ENCODE measurements at regions not wholly inside any gene's neighbourhood (a gene's known extent, or its start where the extent isn't known, plus 50 kb on each side); places are given as distances from the start of the nearest gene placed in this dataset.
"Not testable (repeated sequence)": the region's sequence is repeated elsewhere in the genome, so short reads cannot be mapped to it uniquely, and the experiment has no call there.

DNA sequence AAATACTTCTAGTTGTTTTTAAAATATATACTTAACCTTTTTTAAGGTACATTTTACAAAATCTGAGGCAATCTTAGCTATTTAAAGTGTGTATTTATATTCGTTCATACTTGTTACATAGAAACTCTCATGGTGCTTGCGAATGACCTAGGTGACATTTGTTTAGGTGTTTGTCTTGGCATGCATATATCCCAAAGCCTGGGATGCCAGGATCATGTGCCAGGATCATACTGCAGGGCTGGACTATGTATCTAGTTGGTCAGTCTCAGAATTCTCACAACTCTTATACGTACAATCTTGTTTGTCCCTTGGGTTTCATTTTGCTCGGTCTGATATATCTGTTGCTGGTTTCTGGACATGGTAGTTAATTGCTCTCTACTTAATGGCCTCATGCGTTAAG, 109.9 kb upstream of the WIPF3 start:
- H2BK20ac ChIP-seq (ENCODE audit: low read length); H3K9ac ChIP-seq (replicated peaks in 1 of 4; ENCODE audit: extremely low read depth in 1 of 4, low read depth in 3 of 4, low read length in 3 of 4); CTCF ChIA-PET (ENCODE audit: partially characterized antibody); H3K18ac ChIP-seq (ENCODE audit: extremely low read depth, low read length); H2AK5ac ChIP-seq (ENCODE audit: low read depth, low read length); H3K9me3 ChIP-seq (ENCODE audit: insufficient read depth in 2 of 2, low read depth in 1 of 2, low read length in 1 of 2); H3K23me2 ChIP-seq (ENCODE audit: low read depth, low read length); H4K8ac ChIP-seq (ENCODE audit: extremely low read depth, insufficient read depth, low read length); H3K36me3 ChIP-seq (ENCODE audit: control insufficient read depth in 2 of 4, insufficient read depth in 4 of 4, low read length in 3 of 4); H3K4me1 ChIP-seq (replicated peaks in 1 of 4; ENCODE audit: control insufficient read depth in 3 of 4, insufficient read depth in 4 of 4, low read length in 3 of 4); H3K79me2 ChIP-seq (ENCODE audit: control insufficient read depth in 1 of 2, insufficient read depth in 2 of 2, low read length in 2 of 2); H3K56ac ChIP-seq (replicated peaks; ENCODE audit: insufficient read length, low read depth, low read length); H3K4me2 ChIP-seq (ENCODE audit: insufficient read depth in 1 of 2, low read depth in 2 of 2, low read length in 2 of 2); H4K20me1 ChIP-seq (replicated peaks in 1 of 2; ENCODE audit: control insufficient read depth in 1 of 2, insufficient read depth in 2 of 2, low read length in 2 of 2); H2BK12ac ChIP-seq (ENCODE audit: low read depth, low read length); H3K27me3 ChIP-seq (replicated peaks in 1 of 4; ENCODE audit: control insufficient read depth in 3 of 4, extremely low read depth in 1 of 4, insufficient read depth in 3 of 4, low read length in 3 of 4); H4K91ac ChIP-seq (replicated peaks; ENCODE audit: insufficient read length, low read length); H4K5ac ChIP-seq (ENCODE audit: insufficient read length, low read depth, low read length); H3K4me3 ChIP-seq (ENCODE audit: extremely low read depth in 1 of 4, insufficient read depth in 2 of 4, low read depth in 3 of 4, low read length in 4 of 4); H3K79me1 ChIP-seq (ENCODE audit: low read depth, low read length); H3K4ac ChIP-seq (replicated peaks; ENCODE audit: insufficient read length, low read depth, low read length); H3K27ac ChIP-seq (ENCODE audit: low read depth, low read length); H2BK120ac ChIP-seq (replicated peaks; ENCODE audit: low read depth, low read length); H2AFZ ChIP-seq (ENCODE audit: low read length); H3K14ac ChIP-seq (ENCODE audit: insufficient read length); H2BK5ac ChIP-seq (ENCODE audit: low read depth, low read length); DNase-seq (ENCODE audit: low read depth in 1 of 2, low spot score in 2 of 2); POLR2A ChIA-PET (ENCODE audit: partially characterized antibody); H2BK15ac ChIP-seq (ENCODE audit: low read length); H3K23ac ChIP-seq (ENCODE audit: insufficient read length): not testable (repeated sequence)
- WGBS, 2 experiments (ENCODE audit: extremely low coverage in 1 of 2, insufficient coverage in 1 of 2, insufficient read length in 1 of 2, insufficient replicate concordance in 2 of 2, low coverage in 1 of 2, low lambda C conversion rate in 2 of 2, missing lambda C conversion rate in 1 of 2), result 90% methylated on average over 5 of the region's 5 CpGs; no CpG with 5 or more reads in 1 of the 2 experiments
- peak; percentile 55 for FAIRE-seq

DNA sequence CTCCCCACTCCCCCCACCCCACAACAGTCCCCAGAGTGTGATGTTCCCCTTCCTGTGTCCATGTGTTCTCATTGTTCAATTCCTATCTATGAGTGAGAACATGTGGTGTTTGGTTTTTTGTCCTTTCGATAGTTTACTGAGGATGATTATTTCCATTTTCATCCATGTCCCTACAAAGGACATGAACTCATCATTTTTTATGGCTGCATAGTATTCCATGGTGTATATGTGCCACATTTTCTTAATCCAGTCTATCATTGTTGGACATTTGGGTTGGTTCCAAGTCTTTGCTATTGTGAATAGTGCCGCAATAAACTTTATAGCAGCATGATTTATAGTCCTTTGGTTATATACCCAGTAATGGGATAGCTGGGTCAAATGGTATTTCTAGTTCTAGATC, 106.6 kb upstream of the WIPF3 start:
- H2BK15ac ChIP-seq (ENCODE audit: low read length); H2BK20ac ChIP-seq (ENCODE audit: low read length); H4K20me1 ChIP-seq (replicated peaks in 1 of 2; ENCODE audit: control insufficient read depth in 1 of 2, insufficient read depth in 2 of 2, low read length in 2 of 2); H3K36me3 ChIP-seq (ENCODE audit: control insufficient read depth in 2 of 4, insufficient read depth in 4 of 4, low read length in 3 of 4); H3K27ac ChIP-seq (ENCODE audit: low read depth, low read length); FAIRE-seq; H3K79me2 ChIP-seq (ENCODE audit: control insufficient read depth in 1 of 2, insufficient read depth in 2 of 2, low read length in 2 of 2); H2AK5ac ChIP-seq (ENCODE audit: low read depth, low read length); H2AFZ ChIP-seq (ENCODE audit: low read length); H4K5ac ChIP-seq (ENCODE audit: insufficient read length, low read depth, low read length); H3K4me3 ChIP-seq (ENCODE audit: extremely low read depth in 1 of 4, insufficient read depth in 2 of 4, low read depth in 3 of 4, low read length in 4 of 4); H2BK12ac ChIP-seq (ENCODE audit: low read depth, low read length); H3K9ac ChIP-seq (replicated peaks in 1 of 4; ENCODE audit: extremely low read depth in 1 of 4, low read depth in 3 of 4, low read length in 3 of 4); H4K8ac ChIP-seq (ENCODE audit: extremely low read depth, insufficient read depth, low read length); H3K14ac ChIP-seq (ENCODE audit: insufficient read length); H3K9me3 ChIP-seq (ENCODE audit: insufficient read depth in 2 of 2, low read depth in 1 of 2, low read length in 1 of 2); H3K27me3 ChIP-seq (replicated peaks in 1 of 4; ENCODE audit: control insufficient read depth in 3 of 4, extremely low read depth in 1 of 4, insufficient read depth in 3 of 4, low read length in 3 of 4); H2BK120ac ChIP-seq (replicated peaks; ENCODE audit: low read depth, low read length); H3K18ac ChIP-seq (ENCODE audit: extremely low read depth, low read length); H4K91ac ChIP-seq (replicated peaks; ENCODE audit: insufficient read length, low read length); H3K56ac ChIP-seq (replicated peaks; ENCODE audit: insufficient read length, low read depth, low read length); H3K4me1 ChIP-seq (replicated peaks in 1 of 4; ENCODE audit: control insufficient read depth in 3 of 4, insufficient read depth in 4 of 4, low read length in 3 of 4); POLR2A ChIA-PET (ENCODE audit: partially characterized antibody); DNase-seq (ENCODE audit: low read depth in 1 of 2, low spot score in 2 of 2); CTCF ChIA-PET (ENCODE audit: partially characterized antibody); H3K79me1 ChIP-seq (ENCODE audit: low read depth, low read length); H3K23ac ChIP-seq (ENCODE audit: insufficient read length); H3K23me2 ChIP-seq (ENCODE audit: low read depth, low read length); H3K4ac ChIP-seq (replicated peaks; ENCODE audit: insufficient read length, low read depth, low read length); H3K4me2 ChIP-seq (ENCODE audit: insufficient read depth in 1 of 2, low read depth in 2 of 2, low read length in 2 of 2); H2BK5ac ChIP-seq (ENCODE audit: low read depth, low read length): not testable (repeated sequence)
- 88% methylated on average over 2 of the region's 2 CpGs; no CpG with 5 or more reads in 1 of the 2 experiments for WGBS, 2 experiments (ENCODE audit: extremely low coverage in 1 of 2, insufficient coverage in 1 of 2, insufficient read length in 1 of 2, insufficient replicate concordance in 2 of 2, low coverage in 1 of 2, low lambda C conversion rate in 2 of 2, missing lambda C conversion rate in 1 of 2)
